SK-N-MC (cell line): ENCODE measurements at regions not wholly inside any gene's neighbourhood (a gene's known extent, or its start where the extent isn't known, plus 50 kb on each side); places are given as distances from the start of the nearest gene placed in this dataset.

Experiments
- DNase-seq: peaks from one replicate; pipeline ENCODE4 v3.0.0-alpha.2; 2011; ENCODE audit warnings: low read depth, low spot score
- H3K27ac ChIP-seq: fragments of 200-600 bp; sonication (generic); 2 replicates; pipeline ENCODE4 v1.5.1; 2016; ENCODE audit warnings: mixed run types
- H3K36me3 ChIP-seq: fragments of 200-600 bp; sonication (generic); 2 replicates; pipeline ENCODE4 v1.6.1; 2017; ENCODE audit warnings: antibody characterized with exemption, low read length, mixed read lengths; ENCODE audit not compliant: insufficient read depth
- H3K4me3 ChIP-seq: fragments of 200-600 bp; sonication (generic); 2 replicates; pipeline ENCODE4 v1.5.1; 2016
- H3K9ac ChIP-seq: fragments of 200-600 bp; sonication (generic); 2 replicates; pipeline ENCODE4 v1.8.0; 2017; ENCODE audit warnings: mixed run types, mixed read lengths; ENCODE audit not compliant: insufficient read length
- H3K9me3 ChIP-seq: fragments of 200-600 bp; sonication (generic); 2 replicates; pipeline ENCODE4 v1.6.1; 2017; ENCODE audit warnings: low read depth, mild to moderate bottlenecking, antibody characterized with exemption, low read length, moderate library complexity, mixed read lengths
- EZH2 ChIP-seq: fragments of 200-600 bp; sonication (generic); IDR thresholded peaks from one replicate; pipeline ENCODE4 v1.6.1; 2017; ENCODE audit warnings: antibody characterized with exemption
- FOXP2 ChIP-seq: optimal IDR thresholded peaks from 2 replicates; pipeline ENCODE3; 2011; ENCODE audit warnings: mild to moderate bottlenecking, moderate library complexity; ENCODE audit not compliant: insufficient read depth; ENCODE audit errors: extremely low read length, control extremely low read depth
- POLR2AphosphoS5 ChIP-seq: IDR thresholded peaks from 2 replicates; pipeline ENCODE4 v1.6.1; 2012; ENCODE audit warnings: mild to moderate bottlenecking, low read depth, low read length, borderline replicate concordance

DNA sequence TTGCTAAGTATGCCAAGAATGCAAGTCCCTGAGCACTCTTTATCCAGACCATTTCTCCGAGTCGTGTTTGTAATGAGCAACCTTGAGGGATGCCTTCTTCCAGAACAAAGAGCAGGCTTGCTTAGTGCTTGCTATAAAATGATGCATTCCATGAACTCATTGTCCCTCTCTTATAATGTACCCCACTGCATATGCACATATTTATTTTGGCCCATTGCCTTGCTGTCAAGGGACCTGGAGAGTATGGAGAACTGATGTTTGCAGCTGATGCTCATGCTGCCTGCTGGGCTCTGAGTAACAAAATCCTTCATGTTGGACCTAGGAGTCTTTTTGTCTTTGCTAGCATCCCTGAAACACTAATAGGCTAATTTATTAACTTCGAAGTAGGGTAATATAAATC, 97.8 kb upstream of the AADACL2 start:
- H3K9ac ChIP-seq: no peak overlapping the region
- H3K27ac ChIP-seq: no peak overlapping the region
- no peaks in the 10 kb centered on the region for H3K9me3 ChIP-seq
- no peak overlapping the region for H3K4me3 ChIP-seq
- DNase-seq: no peak
- TF ChIP-seq POLR2AphosphoS5: no peak
- no peak for TF ChIP-seq FOXP2
- no peak for TF ChIP-seq EZH2
- H3K36me3 ChIP-seq: no peaks in the 10 kb centered on the region

DNA sequence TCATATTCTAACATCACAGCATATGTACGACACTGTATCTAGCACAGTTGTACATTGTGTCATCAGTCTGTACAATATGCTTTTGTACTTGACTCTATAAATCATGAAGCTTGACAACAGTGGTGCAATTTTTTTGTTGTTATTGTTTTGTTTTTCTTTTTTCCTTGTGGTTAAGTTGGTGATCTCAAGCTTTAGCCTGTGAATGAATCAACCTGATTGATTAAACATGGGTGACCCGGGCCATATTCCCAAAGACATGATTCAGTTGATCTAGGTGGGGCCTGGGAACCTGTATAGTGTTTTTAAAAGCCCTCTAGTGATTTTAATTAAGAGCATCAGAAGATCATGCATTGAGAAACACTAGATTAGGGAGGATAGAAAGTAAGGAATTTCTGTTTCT, 101.8 kb upstream of the AADACL2 start:
- H3K9ac ChIP-seq: no peak overlapping the region
- no peak for DNase-seq
- no peak overlapping the region for H3K27ac ChIP-seq
- H3K4me3 ChIP-seq: no peak overlapping the region
- H3K9me3 ChIP-seq: no peaks in the 10 kb centered on the region
- H3K36me3 ChIP-seq: no peaks in the 10 kb centered on the region
- TF ChIP-seq POLR2AphosphoS5: no peak
- TF ChIP-seq EZH2: no peak
- no peak for TF ChIP-seq FOXP2

DNA sequence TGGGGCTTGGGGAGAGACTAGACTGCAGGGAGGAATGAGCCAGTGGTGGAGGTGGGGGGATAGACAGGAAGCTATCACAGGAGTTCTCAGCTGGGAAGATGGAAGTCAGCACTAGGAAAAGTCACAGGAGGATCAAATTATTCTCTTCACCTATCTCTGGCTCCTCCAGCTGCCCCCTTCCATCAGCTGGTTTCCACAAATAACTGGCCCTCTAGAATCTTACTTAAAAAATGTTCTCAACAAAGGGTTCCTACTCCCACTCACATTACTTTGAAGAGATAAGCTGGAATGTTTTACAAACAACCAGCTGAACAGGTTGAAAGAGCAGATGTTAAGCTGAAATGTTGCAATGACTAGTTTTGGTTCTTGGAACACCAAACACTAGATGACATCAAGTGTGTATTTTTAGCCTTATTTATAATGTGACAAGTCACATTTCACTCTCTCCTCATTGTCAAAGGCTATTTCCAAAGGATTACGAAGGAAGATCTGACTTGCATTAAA, 102.7 kb upstream of the AADACL2 start:
- TF ChIP-seq POLR2AphosphoS5 (no peak), EZH2 (no peak), FOXP2 (no peak)
- Histone ChIP-seq H3K9ac (no peak overlapping the region), H3K36me3 (no peaks in the 10 kb centered on the region), H3K27ac (no peak overlapping the region; the same call in 1 of the 2 replicates), H3K9me3 (no peaks in the 10 kb centered on the region), H3K4me3 (no peak overlapping the region)
- DNase-seq: no peak

- Histone ChIP-seq H3K9me3 (no peaks in the 10 kb centered on the region), H3K9ac (no peak overlapping the region), H3K27ac (no peak overlapping the region), H3K36me3 (no peaks in the 10 kb centered on the region), H3K4me3 (no peak overlapping the region)
- DNase-seq: no peak
- TF ChIP-seq POLR2AphosphoS5 (no peak), EZH2 (no peak), FOXP2 (no peak)
Observed at GRCh38 chr3:151630035-151630434, 103.7 kb upstream of the AADACL2 start.

- Histone ChIP-seq H3K27ac (no peak overlapping the region), H3K36me3 (no peaks in the 10 kb centered on the region), H3K9ac (no peak overlapping the region), H3K4me3 (no peak overlapping the region), H3K9me3 (no peaks in the 10 kb centered on the region)
- no peak for DNase-seq
- no peak for TF ChIP-seq EZH2
Observed at GRCh38 chr3:151625586-151625985, 108.1 kb upstream of the AADACL2 start.

- TF ChIP-seq EZH2 (no peak), FOXP2 (no peak), POLR2AphosphoS5 (no peak)
- no peaks in the 10 kb centered on the region for H3K9me3 ChIP-seq
- no peaks in the 10 kb centered on the region for H3K36me3 ChIP-seq
- H3K9ac ChIP-seq: no peak overlapping the region
- H3K27ac ChIP-seq: no peak overlapping the region
- H3K4me3 ChIP-seq: no peak overlapping the region
- no peak for DNase-seq
Observed at GRCh38 chr3:151625086-151625485, 108.6 kb upstream of the AADACL2 start.

DNA sequence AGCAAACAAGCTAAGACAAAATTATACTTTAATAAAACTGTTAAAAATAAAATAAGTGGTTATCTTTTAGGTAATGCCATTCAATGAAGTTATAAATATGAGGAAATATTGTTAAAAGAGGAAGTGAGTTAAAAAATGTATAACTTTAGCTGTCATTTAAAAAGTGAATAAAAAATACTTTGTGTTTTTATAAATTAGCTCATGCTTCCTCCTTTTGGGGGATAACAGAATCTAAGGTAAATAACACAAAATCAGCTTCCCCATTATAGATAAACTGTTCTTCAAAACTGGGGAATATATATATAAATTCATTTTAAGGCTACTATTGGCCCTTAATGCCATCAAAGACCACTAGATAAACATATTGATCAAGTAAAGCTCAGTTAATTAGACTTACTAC, 113.7 kb upstream of the AADACL2 start:
- H3K27ac ChIP-seq: no peak overlapping the region
- H3K9me3 ChIP-seq: no peaks in the 10 kb centered on the region
- H3K36me3 ChIP-seq: no peaks in the 10 kb centered on the region
- DNase-seq: no peak
- H3K9ac ChIP-seq: no peak overlapping the region
- TF ChIP-seq EZH2 (no peak), POLR2AphosphoS5 (no peak), FOXP2 (no peak)
- no peak overlapping the region for H3K4me3 ChIP-seq

DNA sequence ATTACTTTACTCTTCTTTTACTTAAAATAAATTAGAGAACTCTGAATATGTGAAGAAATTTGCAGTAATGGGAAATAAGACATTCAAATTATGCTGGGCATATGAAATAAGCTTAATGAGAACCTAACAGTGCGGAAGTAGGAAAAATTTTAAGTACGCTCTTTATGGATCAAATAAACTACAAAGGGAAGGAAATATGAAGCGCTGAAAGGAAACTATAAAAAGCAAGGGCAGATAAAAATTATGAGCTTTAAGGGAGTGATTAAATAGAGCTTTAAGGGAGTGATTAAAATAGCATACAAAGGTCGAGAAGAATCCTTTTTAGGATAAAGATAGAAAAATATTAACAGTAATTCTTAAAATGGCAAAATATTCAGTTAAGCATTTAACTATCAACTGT, 118.3 kb upstream of the AADACL2 start:
- Histone ChIP-seq H3K4me3 (peak overlapping the region; percentile 41; the same call in 1 of the 2 replicates), H3K27ac (peak overlapping the region; percentile 60; the same call in 1 of the 2 replicates), H3K36me3 (no peaks in the 10 kb centered on the region), H3K9ac (no peak overlapping the region), H3K9me3 (no peaks in the 10 kb centered on the region; the same call in 1 of the 2 replicates)
- DNase-seq: peak; percentile 96
- TF ChIP-seq POLR2AphosphoS5 (peak; percentile 86; the same call in 1 of the 2 replicates), EZH2 (no peak)

DNA sequence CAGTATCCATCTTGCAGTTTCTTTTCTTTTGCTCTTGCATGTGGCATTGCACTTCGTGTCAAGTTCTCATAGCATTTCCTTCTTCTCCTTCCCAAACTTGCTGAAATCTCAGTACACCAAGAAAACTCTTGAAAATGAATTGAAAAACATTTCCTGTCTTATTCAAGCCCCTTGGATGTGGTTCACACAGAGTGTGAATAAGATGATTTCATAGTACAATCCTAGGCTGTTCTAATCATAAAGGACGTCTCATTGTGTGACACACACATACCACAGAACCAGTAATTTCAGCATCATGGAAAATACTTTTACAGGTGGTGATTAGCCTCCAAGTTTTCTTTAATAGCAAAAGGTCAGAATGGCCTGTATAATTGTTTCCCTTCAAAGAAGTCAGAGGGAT, 121.6 kb upstream of the AADACL2 start:
- no peak for TF ChIP-seq EZH2
- TF ChIP-seq POLR2AphosphoS5: no peak
- no peak for TF ChIP-seq FOXP2
- H3K36me3 ChIP-seq: no peaks in the 10 kb centered on the region
- no peak for DNase-seq
- no peaks in the 10 kb centered on the region; the same call in 1 of the 2 replicates for H3K9me3 ChIP-seq
- H3K4me3 ChIP-seq: no peak overlapping the region
- H3K9ac ChIP-seq: no peak overlapping the region
- H3K27ac ChIP-seq: no peak overlapping the region
